HG02970 (cell line): ENCODE measurements at regions not wholly inside any gene's neighbourhood (a gene's known extent, or its start where the extent isn't known, plus 50 kb on each side); places are given as distances from the start of the nearest gene placed in this dataset.
"Not testable (repeated sequence)": the region's sequence is repeated elsewhere in the genome, so short reads cannot be mapped to it uniquely, and the experiment has no call there.

Experiments
- ATAC-seq: cut with Tn5 transposase; IDR thresholded peaks from one replicate; pipeline ENCODE4 v1.9.1; 2021; ENCODE audit warnings: mild to moderate bottlenecking, moderate library complexity, moderate number of reproducible peaks; ENCODE audit not compliant: unreplicated experiment, low FRiP score

GRCh38 chr15:30828304-30828639 is 75.4 kb upstream of the FAN1 start:
- ATAC-seq, result not testable (repeated sequence)

- ATAC-seq, result no peak
These were observed 72.8 kb upstream of the FAN1 start for GRCh38 chr15:30830961-30831360.

- ATAC-seq, result not testable (repeated sequence)
These were observed 70.3 kb upstream of the FAN1 start for GRCh38 chr15:30833379-30833778.

GRCh38 chr15:30841639-30842038 is 62.1 kb upstream of the FAN1 start:
- not testable (repeated sequence) for ATAC-seq

GRCh38 chr15:30842798-30843472 is 60.8 kb upstream of the FAN1 start:
- not testable (repeated sequence) for ATAC-seq

GRCh38 chr15:30845536-30845935 is 58.2 kb upstream of the FAN1 start:
- not testable (repeated sequence) for ATAC-seq
